K562 (cell line): ENCODE measurements at regions not wholly inside any gene's neighbourhood (a gene's known extent, or its start where the extent isn't known, plus 50 kb on each side); places are given as distances from the start of the nearest gene placed in this dataset.

Experiments
- CBX8 ChIP-seq: fragments of 200-600 bp; sonication (generic); IDR thresholded peaks from 2 replicates; pipeline ENCODE4 v1.6.1; 2012; ENCODE audit warnings: borderline replicate concordance, mixed run types, low read depth, mild to moderate bottlenecking, moderate library complexity, mixed read lengths, low read length, control low read depth, inconsistent platforms; ENCODE audit not compliant: poor library complexity, severe bottlenecking; ENCODE audit errors: extremely low read depth
- FOXA3 ChIP-seq, 2 experiments: fragments of 450-650 bp in 1 of 2; sonication (generic) in 1 of 2; formaldehyde crosslinking; IDR thresholded peaks in 1 of 2; conservative IDR thresholded peaks in 1 of 2; 2 replicates each; pipeline versions ENCODE4 v1.4.0 to v1.8.0; 2020 to 2022; ENCODE audit warnings: mild to moderate bottlenecking in 2 of 2, missing genetic modification reagents in 1 of 2
- NR2C1 ChIP-seq, 2 experiments: fragments of 450-650 bp; IDR thresholded peaks; 2 replicates each; pipeline ENCODE4 v1.6.1; 2017; ENCODE audit warnings: mild to moderate bottlenecking in 2 of 2, antibody characterized with exemption in 1 of 2, inconsistent platforms in 1 of 2, missing compliant biosample characterization in 1 of 2, missing genetic modification characterization in 1 of 2
- TF ChIP-seq, protein P1 (sequence below): fragments of 450-650 bp; IDR thresholded peaks from 2 replicates; pipeline ENCODE4 v1.6.1; 2016; ENCODE audit warnings: low read depth

GRCh38 chr22:25388415-25388814 lies 169.0 kb downstream of the CRYBB2 start (continued):
- TF ChIP-seq, protein P1, sequence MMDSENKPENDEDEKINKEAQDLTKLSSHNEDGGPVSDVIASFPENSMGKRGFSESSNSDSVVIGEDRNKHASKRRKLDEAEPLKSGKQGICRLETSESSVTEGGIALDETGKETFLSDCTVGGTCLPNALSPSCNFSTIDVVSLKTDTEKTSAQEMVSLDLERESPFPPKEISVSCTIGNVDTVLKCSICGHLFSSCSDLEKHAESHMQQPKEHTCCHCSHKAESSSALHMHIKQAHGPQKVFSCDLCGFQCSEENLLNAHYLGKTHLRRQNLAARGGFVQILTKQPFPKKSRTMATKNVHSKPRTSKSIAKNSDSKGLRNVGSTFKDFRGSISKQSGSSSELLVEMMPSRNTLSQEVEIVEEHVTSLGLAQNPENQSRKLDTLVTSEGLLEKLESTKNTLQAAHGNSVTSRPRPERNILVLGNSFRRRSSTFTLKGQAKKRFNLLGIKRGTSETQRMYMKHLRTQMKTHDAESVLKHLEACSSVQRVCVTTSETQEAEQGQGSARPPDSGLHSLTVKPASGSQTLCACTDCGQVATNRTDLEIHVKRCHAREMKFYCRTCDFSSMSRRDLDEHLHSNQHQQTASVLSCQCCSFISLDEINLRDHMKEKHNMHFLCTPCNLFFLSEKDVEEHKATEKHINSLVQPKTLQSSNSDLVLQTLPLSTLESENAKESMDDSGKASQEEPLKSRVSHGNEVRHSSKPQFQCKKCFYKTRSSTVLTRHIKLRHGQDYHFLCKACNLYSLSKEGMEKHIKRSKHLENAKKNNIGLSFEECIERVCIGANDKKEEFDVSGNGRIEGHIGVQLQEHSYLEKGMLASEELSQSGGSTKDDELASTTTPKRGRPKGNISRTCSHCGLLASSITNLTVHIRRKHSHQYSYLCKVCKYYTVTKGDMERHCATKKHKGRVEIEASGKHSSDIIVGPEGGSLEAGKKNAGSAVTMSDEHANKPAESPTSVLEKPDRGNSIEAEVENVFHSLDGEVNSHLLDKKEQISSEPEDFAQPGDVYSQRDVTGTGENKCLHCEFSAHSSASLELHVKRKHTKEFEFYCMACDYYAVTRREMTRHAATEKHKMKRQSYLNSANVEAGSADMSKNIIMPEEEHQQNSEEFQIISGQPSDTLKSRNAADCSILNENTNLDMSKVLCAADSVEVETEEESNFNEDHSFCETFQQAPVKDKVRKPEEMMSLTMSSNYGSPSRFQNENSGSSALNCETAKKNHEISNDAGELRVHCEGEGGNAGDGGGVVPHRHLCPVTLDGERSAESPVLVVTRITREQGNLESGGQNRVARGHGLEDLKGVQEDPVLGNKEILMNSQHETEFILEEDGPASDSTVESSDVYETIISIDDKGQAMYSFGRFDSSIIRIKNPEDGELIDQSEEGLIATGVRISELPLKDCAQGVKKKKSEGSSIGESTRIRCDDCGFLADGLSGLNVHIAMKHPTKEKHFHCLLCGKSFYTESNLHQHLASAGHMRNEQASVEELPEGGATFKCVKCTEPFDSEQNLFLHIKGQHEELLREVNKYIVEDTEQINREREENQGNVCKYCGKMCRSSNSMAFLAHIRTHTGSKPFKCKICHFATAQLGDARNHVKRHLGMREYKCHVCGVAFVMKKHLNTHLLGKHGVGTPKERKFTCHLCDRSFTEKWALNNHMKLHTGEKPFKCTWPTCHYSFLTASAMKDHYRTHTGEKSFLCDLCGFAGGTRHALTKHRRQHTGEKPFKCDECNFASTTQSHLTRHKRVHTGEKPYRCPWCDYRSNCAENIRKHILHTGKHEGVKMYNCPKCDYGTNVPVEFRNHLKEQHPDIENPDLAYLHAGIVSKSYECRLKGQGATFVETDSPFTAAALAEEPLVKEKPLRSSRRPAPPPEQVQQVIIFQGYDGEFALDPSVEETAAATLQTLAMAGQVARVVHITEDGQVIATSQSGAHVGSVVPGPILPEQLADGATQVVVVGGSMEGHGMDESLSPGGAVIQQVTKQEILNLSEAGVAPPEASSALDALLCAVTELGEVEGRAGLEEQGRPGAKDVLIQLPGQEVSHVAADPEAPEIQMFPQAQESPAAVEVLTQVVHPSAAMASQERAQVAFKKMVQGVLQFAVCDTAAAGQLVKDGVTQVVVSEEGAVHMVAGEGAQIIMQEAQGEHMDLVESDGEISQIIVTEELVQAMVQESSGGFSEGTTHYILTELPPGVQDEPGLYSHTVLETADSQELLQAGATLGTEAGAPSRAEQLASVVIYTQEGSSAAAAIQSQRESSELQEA: no peak
- no peak for TF ChIP-seq NR2C1 (IDR thresholded peaks at IDR 0.05)
- TF ChIP-seq NR2C1 (tag; IDR thresholded peaks at IDR 0.05): no peak
- TF ChIP-seq FOXA3 (CRISPR knock-in tag; conservative IDR thresholded peaks at IDR 0.05 in 1 of 2, IDR thresholded peaks at IDR 0.05 in 1 of 2): no peak
- no peak for TF ChIP-seq CBX8
